Keratinocyte (primary cell): ENCODE measurements at regions not wholly inside any gene's neighbourhood (a gene's known extent, or its start where the extent isn't known, plus 50 kb on each side); places are given as distances from the start of the nearest gene placed in this dataset.

Experiments
- DNase-seq: peaks from one replicate; pipeline ENCODE4 v3.0.0-alpha.2; 2011; ENCODE audit warnings: low read depth, missing footprints, low spot score
- FAIRE-seq: peaks from 2 replicates; lab custom pipeline; 2011; peaks lifted over from hg19 to GRCh38; lab: Jason Lieb, UNC
- H2AFZ ChIP-seq: 2 replicates; pipeline ENCODE4 v1.6.0; 2012; ENCODE audit warnings: low read length, control low read depth, inconsistent platforms; ENCODE audit not compliant: control insufficient read depth
- H3K27ac ChIP-seq: 2 replicates; pipeline ENCODE4 v1.5.1; 2011; ENCODE audit warnings: low read length; ENCODE audit not compliant: control insufficient read depth, insufficient read depth
- H3K27me3 ChIP-seq: 3 replicates; pipeline ENCODE4 v1.6.0; 2011; ENCODE audit warnings: low read length; ENCODE audit not compliant: control insufficient read depth, insufficient read depth; ENCODE audit errors: extremely low read depth
- H3K36me3 ChIP-seq, 2 experiments: 2 replicates in 1 of 2; 3 replicates in 1 of 2; pipeline ENCODE4 v1.5.1; 2011; ENCODE audit warnings: low read length in 2 of 2, mild to moderate bottlenecking in 1 of 2; ENCODE audit not compliant: control insufficient read depth in 2 of 2, insufficient read depth in 2 of 2; ENCODE audit errors: extremely low read depth in 1 of 2
- H3K4me1 ChIP-seq: 3 replicates; pipeline ENCODE4 v1.5.1; 2011; ENCODE audit warnings: low read length; ENCODE audit not compliant: control insufficient read depth, insufficient read depth; ENCODE audit errors: extremely low read depth
- H3K4me2 ChIP-seq: 3 replicates; pipeline ENCODE4 v1.6.0; 2011; ENCODE audit warnings: low read depth, low read length; ENCODE audit not compliant: control insufficient read depth, insufficient read depth; ENCODE audit errors: extremely low read depth
- H3K4me3 ChIP-seq, 3 experiments: fragments of 200-600 bp in 1 of 3; sonication (generic) in 1 of 3; 2 replicates in 2 of 3; 3 replicates in 1 of 3; pipeline ENCODE4 v1.5.1; 2011 to 2016; ENCODE audit warnings: low read length in 3 of 3, mild to moderate bottlenecking in 3 of 3, control low read depth in 2 of 3, inconsistent platforms in 1 of 3, low read depth in 1 of 3, mixed read lengths in 1 of 3, mixed run types in 1 of 3, moderate library complexity in 1 of 3; ENCODE audit not compliant: control insufficient read depth in 2 of 3, insufficient read depth in 2 of 3; ENCODE audit errors: extremely low read depth in 1 of 3
- H3K79me2 ChIP-seq: 2 replicates; pipeline ENCODE4 v1.6.0; 2012; ENCODE audit warnings: low read length; ENCODE audit not compliant: control insufficient read depth, insufficient read depth
- H3K9ac ChIP-seq: 3 replicates; pipeline ENCODE4 v1.6.0; 2011; ENCODE audit warnings: low read length; ENCODE audit not compliant: control insufficient read depth, insufficient read depth; ENCODE audit errors: extremely low read depth
- H3K9me1 ChIP-seq: 3 replicates; pipeline ENCODE4 v1.6.0; 2011; ENCODE audit warnings: low read length; ENCODE audit not compliant: control insufficient read depth, insufficient read depth; ENCODE audit errors: extremely low read depth
- H3K9me3 ChIP-seq: 2 replicates; pipeline ENCODE4 v1.5.1; 2012; ENCODE audit warnings: low read depth, low read length; ENCODE audit not compliant: control insufficient read depth
- H4K20me1 ChIP-seq: 3 replicates; pipeline ENCODE4 v1.6.0; 2011; ENCODE audit warnings: low read length; ENCODE audit not compliant: control insufficient read depth, insufficient read depth; ENCODE audit errors: extremely low read depth
- CTCF ChIP-seq, 3 experiments: IDR thresholded peaks in 1 of 3; conservative IDR thresholded peaks in 1 of 3; optimal IDR thresholded peaks in 1 of 3; 2 replicates in 2 of 3; 3 replicates in 1 of 3; pipeline versions ENCODE3 to v1.5.1; 2011; ENCODE audit warnings: low read length in 3 of 3, mild to moderate bottlenecking in 3 of 3, moderate library complexity in 2 of 3, control low read depth in 1 of 3, inconsistent platforms in 1 of 3; ENCODE audit not compliant: insufficient read depth in 2 of 3; ENCODE audit errors: extremely low read depth in 1 of 3
- EZH2 ChIP-seq: IDR thresholded peaks from one replicate; pipeline ENCODE4 v1.6.1; 2012; ENCODE audit warnings: inconsistent platforms, mild to moderate bottlenecking, low read length, moderate library complexity
- dilution Hi-C: fragments of 300-500 bp; cut with MboI; formaldehyde crosslinking; loops from one replicate; pipeline ENCODE4 v1.7.0; 2020; ENCODE audit warnings: low sequenced_read_pairs; ENCODE audit not compliant: extremely low pct_ligation_motif_present

- Histone ChIP-seq H3K4me2 (no peak overlapping the region), H3K27me3 (no peaks in the 10 kb centered on the region), H3K9me1 (no peaks in the 10 kb centered on the region), H2AFZ (no peak overlapping the region), H3K27ac (no peak overlapping the region), H3K9me3 (no peaks in the 10 kb centered on the region), H3K36me3 (no peaks in the 10 kb centered on the region), H3K9ac (no peak overlapping the region), H3K79me2 (no peaks in the 10 kb centered on the region), H3K4me3 (no peak overlapping the region), H3K4me1 (no peaks in the 10 kb centered on the region), H4K20me1 (no peaks in the 10 kb centered on the region)
- FAIRE-seq (no peak), DNase-seq (no peak)
- dilution Hi-C loops: no loop called here
- TF ChIP-seq CTCF (optimal IDR thresholded peaks at IDR 0.05 in 1 of 3, IDR thresholded peaks at IDR 0.05 in 1 of 3, conservative IDR thresholded peaks at IDR 0.05 in 1 of 3; ENCODE audit: extremely low read depth in 1 of 3, insufficient read depth in 2 of 3, low read length in 3 of 3) (no peak), EZH2 (no peak)
Observed at GRCh38 chr6:140237251-140237650, 862.8 kb upstream of the CITED2 start.

GRCh38 chr6:140236732-140237131 is 862.3 kb upstream of the CITED2 start:
- no peak for FAIRE-seq
- no peaks in the 10 kb centered on the region for H3K9me3 ChIP-seq
- dilution Hi-C loops: no loop called here
- no peak overlapping the region for H3K4me3 ChIP-seq
- H3K79me2 ChIP-seq: no peaks in the 10 kb centered on the region
- no peak overlapping the region for H2AFZ ChIP-seq
- H3K36me3 ChIP-seq: no peaks in the 10 kb centered on the region
- H4K20me1 ChIP-seq: no peaks in the 10 kb centered on the region
- DNase-seq: no peak
- H3K4me2 ChIP-seq: no peak overlapping the region
- H3K9me1 ChIP-seq: no peaks in the 10 kb centered on the region
- H3K9ac ChIP-seq: no peak overlapping the region
- H3K4me1 ChIP-seq: no peaks in the 10 kb centered on the region
- TF ChIP-seq CTCF (optimal IDR thresholded peaks at IDR 0.05 in 1 of 3, IDR thresholded peaks at IDR 0.05 in 1 of 3, conservative IDR thresholded peaks at IDR 0.05 in 1 of 3; ENCODE audit: extremely low read depth in 1 of 3, insufficient read depth in 2 of 3, low read length in 3 of 3) (no peak), EZH2 (no peak)
- no peaks in the 10 kb centered on the region for H3K27me3 ChIP-seq
- no peak overlapping the region for H3K27ac ChIP-seq
